ENCODE measurements at regions not wholly inside any gene's neighbourhood (a gene's known extent, or its start where the extent isn't known, plus 50 kb on each side); places are given as distances from the start of the nearest gene placed in this dataset.

DNA sequence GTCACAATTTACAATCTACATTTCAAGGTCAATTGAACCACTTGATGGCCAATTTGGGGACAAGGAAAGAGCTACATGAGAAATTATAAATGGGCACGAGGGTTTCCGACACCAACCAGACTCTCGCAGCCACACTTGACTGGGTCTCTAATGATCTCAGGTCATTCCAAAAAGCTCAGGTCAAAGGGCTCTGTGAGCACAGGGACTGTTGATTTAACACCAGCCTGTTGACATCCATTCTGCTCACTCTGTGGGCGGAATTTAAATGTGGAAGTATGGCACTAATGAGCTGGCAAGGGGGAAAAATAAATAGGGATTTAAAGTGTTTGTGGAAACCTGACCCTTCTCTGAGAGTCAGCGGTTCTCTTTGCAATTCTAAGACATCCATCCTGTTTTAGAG, 810.7 kb upstream of the AUTS2 start:
- TF ChIP-seq CTCF (IDR thresholded peaks at IDR 0.05; ENCODE audit: low read length) (no peak), EZH2phosphoT487 (IDR thresholded peaks at IDR 0.05; ENCODE audit: low read length) (no peak), EZH2 (optimal IDR thresholded peaks at IDR 0.05; ENCODE audit: low read depth, low read length) (no peak)
